Tibial artery (tissue), 4 donors: ENCODE measurements at regions not wholly inside any gene's neighbourhood (a gene's known extent, or its start where the extent isn't known, plus 50 kb on each side); places are given as distances from the start of the nearest gene placed in this dataset.

ENCODE experiments used
- DNase-seq, 2 donors: peaks; one replicate each; pipeline ENCODE4 v3.0.0-alpha.2; 2019
- H3K27ac ChIP-seq, 2 donors: fragments of 200-600 bp; sonication (generic) in 1 of 2; 1 replicate in 1 of 2; 2 replicates in 1 of 2; pipeline ENCODE4 v1.5.1; 2018 to 2019; ENCODE audit warnings: mild to moderate bottlenecking in 1 of 2
- H3K27me3 ChIP-seq, 2 donors: fragments of 200-600 bp; sonication (generic) in 1 of 2; one replicate each; pipeline versions ENCODE4 v1.5.1 to v1.6.0; 2016 to 2019
- H3K36me3 ChIP-seq, 3 donors: fragments of 200-600 bp; sonication (generic) in 2 of 3; one replicate each; pipeline ENCODE4 v1.5.1; 2016 to 2019; ENCODE audit warnings: mild to moderate bottlenecking in 2 of 3
- H3K4me1 ChIP-seq, 4 donors: fragments of 200-600 bp; sonication (generic) in 2 of 4; 1 replicate in 3 of 4; 2 replicates in 1 of 4; pipeline ENCODE4 v1.5.1; 2016 to 2019
- H3K4me3 ChIP-seq, 2 donors: fragments of 200-600 bp; sonication (generic) in 1 of 2; 1 replicate in 1 of 2; 2 replicates in 1 of 2; pipeline ENCODE4 v1.5.1; 2018 to 2019; ENCODE audit warnings: mild to moderate bottlenecking in 2 of 2
- H3K9me3 ChIP-seq, 3 donors: fragments of 200-600 bp; sonication (generic) in 1 of 3; one replicate each; pipeline ENCODE4 v1.5.1; 2016 to 2019
- CTCF ChIP-seq, 2 experiments: fragments of 200-600 bp in 1 of 2; fragments of 450-650 bp in 1 of 2; IDR thresholded peaks; one replicate each; pipeline ENCODE4 v1.5.1; 2017 to 2019; ENCODE audit warnings: antibody characterized with exemption in 2 of 2, mild to moderate bottlenecking in 1 of 2, moderate library complexity in 1 of 2
- intact Hi-C: fragments of 100-400 bp; cut with DNase I; formaldehyde crosslinking; loops from one replicate; pipeline ENCODE4 v1.15.0; 2023; ENCODE audit warnings: low total_unique reads

DNA sequence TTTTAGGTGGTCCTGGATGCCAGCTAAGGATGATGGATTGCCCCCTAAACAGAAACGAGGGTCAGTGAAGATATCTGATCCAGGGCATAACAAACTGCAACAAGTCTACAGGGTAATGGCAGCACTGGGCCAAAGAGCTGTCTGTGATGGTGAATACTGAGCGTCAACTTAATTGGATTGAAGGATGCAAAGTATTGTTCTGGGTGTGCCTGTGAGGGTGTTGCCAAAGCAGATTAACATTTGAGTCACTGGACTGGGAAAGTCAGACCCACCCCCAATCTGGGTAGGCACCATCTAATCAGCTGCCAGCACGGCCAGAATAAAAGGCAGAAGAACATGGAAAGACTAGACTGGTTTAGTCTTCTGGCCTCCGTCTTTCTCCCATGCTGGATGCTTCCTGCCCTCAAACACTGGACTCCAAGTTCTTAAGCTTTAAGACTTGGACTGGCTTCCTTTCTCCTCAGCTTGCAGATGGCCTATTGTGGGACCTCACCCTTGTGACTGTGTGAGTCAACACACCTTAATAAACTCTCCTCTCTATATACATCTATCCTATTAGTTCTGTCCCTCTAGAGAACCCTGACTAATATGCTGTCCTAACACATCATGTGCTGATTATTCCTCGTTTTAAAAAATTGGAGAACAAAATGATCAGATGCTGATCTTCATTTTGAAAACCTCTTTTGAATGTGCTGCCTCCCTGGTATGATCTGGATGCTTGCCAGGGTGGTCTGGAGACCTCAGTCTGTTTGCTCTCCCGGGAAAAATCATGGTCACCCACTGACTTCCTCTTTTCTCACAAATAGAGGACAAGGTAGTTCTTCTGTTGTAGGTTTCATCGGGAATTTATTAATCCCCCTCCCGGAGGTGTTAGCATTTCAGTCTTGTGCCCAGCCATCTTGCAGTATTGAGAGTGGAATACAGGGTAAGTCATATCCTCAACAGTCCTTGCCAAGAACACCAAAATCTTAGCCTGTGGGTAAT is 234.7 kb downstream of the SETD4 start:
- H3K36me3 ChIP-seq: no peaks in the 10 kb centered on the region
- intact Hi-C loops: no loop called here
- no peaks in the 10 kb centered on the region for H3K4me1 ChIP-seq
- H3K27me3 ChIP-seq: no peaks in the 10 kb centered on the region
- H3K9me3 ChIP-seq: no peaks in the 10 kb centered on the region
- no peak overlapping the region for H3K4me3 ChIP-seq
- H3K27ac ChIP-seq: no peak overlapping the region
- TF ChIP-seq CTCF (IDR thresholded peaks at IDR 0.05): no peak
- DNase-seq: no peak

DNA sequence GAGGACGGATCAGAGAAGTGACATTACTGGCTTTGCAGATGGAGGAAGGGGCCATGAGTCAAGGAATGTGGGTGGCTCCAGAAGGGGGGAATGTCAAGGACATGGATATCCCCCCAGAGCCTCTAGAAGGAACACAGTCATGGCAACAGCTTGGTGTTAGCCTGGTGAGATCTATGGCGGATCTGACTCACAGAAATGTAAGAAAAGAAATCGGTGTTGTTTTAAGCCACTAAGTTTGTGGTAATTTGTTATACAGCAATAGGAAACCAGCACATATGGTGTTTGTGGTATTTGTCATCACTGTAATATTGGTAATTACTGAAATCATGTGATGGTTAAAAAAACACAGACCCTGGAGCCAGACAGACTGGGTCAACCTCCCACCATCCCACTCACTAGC is 236.2 kb downstream of the SETD4 start:
- Histone ChIP-seq H3K36me3 (no peaks in the 10 kb centered on the region), H3K9me3 (no peaks in the 10 kb centered on the region), H3K4me3 (no peak overlapping the region), H3K27ac (no peak overlapping the region), H3K4me1 (no peaks in the 10 kb centered on the region), H3K27me3 (no peaks in the 10 kb centered on the region)
- intact Hi-C loops: no loop called here
- no peak for DNase-seq
- no peak for TF ChIP-seq CTCF (IDR thresholded peaks at IDR 0.05)

- TF ChIP-seq CTCF (IDR thresholded peaks at IDR 0.05): no peak
- intact Hi-C loops: no loop called here
- Histone ChIP-seq H3K27ac (no peak overlapping the region), H3K27me3 (no peaks in the 10 kb centered on the region), H3K4me3 (no peak overlapping the region), H3K9me3 (no peaks in the 10 kb centered on the region), H3K36me3 (no peaks in the 10 kb centered on the region), H3K4me1 (no peaks in the 10 kb centered on the region)
- no peak for DNase-seq
These were observed 241.2 kb downstream of the SETD4 start for GRCh38 chr21:35819134-35819533.

DNA sequence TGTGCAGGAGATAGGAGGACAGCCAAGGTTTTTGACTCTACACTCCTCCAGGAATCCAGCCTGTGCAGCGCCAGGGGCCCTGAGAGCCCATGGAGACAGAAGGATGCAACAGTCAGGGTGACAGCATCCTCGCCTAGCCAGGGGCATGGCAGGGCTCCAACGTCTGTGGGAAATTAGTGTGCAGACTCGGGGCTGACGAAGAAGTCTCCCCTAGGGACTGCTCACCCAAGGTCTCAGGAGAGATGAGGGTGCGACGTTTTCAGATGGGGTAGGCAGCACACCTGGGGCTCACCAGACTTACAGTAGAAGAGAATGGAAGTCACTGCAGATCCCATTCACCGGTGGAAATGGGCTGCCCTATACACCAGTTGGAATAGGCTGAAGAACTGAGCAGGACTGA is 241.7 kb downstream of the SETD4 start:
- Histone ChIP-seq H3K27me3 (no peaks in the 10 kb centered on the region), H3K36me3 (no peaks in the 10 kb centered on the region), H3K9me3 (no peaks in the 10 kb centered on the region), H3K4me1 (no peaks in the 10 kb centered on the region), H3K27ac (no peak overlapping the region), H3K4me3 (no peak overlapping the region)
- TF ChIP-seq CTCF (IDR thresholded peaks at IDR 0.05): no peak
- no peak for DNase-seq
- intact Hi-C loops: no loop called here

DNA sequence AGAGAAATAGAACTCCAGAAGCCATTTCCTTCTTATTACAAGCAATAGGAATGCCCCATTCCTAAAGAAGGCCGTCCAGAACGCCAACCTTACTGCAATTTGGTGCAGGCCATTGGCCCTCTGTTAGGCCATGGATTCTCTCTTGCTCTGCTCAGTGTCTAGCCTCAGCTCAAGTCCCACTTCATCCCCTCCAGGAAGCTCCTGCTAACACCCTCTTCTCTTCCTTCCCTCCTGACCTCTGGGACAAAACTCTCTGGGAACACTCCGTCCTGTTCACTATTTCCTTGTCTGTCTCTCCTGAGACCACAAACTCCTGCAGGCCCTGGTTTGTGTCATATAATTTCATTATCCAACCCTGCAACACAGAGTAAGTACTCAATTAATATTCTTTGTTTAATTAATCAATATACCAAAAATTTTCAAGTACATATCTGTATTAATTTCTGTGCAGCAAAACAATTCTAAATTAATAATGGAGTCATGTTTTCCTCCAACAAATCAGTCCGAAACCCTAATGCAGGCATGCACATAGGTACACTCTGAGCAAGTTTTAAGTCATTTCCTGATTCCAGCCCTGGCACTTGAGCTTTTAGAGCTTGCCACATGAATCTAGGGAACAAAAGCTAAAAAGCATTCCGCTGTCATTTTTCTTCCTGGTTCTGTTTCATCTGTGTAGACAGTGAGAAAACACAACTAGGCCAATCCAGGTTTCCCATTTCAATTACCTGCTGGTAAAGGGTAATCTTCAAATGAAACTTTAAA is 245.3 kb downstream of the SETD4 start:
- TF ChIP-seq CTCF (IDR thresholded peaks at IDR 0.05): no peak
- Histone ChIP-seq H3K4me1 (no peaks in the 10 kb centered on the region), H3K9me3 (no peaks in the 10 kb centered on the region), H3K27me3 (no peaks in the 10 kb centered on the region), H3K36me3 (no peaks in the 10 kb centered on the region), H3K4me3 (no peak overlapping the region), H3K27ac (no peak overlapping the region)
- intact Hi-C loops: no loop called here
- no peak for DNase-seq
